HFF-Myc (cell line): ENCODE measurements at regions not wholly inside any gene's neighbourhood (a gene's known extent, or its start where the extent isn't known, plus 50 kb on each side); places are given as distances from the start of the nearest gene placed in this dataset.

Experiments
- DNase-seq: peaks from one replicate; pipeline ENCODE4 v3.0.0-alpha.2; 2011; ENCODE audit warnings: low read depth; ENCODE audit errors: extremely low read depth
- H3K4me3 ChIP-seq: replicated peaks from 2 replicates; pipeline ENCODE4 v1.5.1; 2011; ENCODE audit warnings: low read depth, mild to moderate bottlenecking, control low read depth, low read length
- CTCF ChIP-seq: IDR thresholded peaks from 2 replicates; pipeline ENCODE4 v1.5.1; 2012; ENCODE audit warnings: mild to moderate bottlenecking, low read depth, low read length, control low read depth; ENCODE audit errors: missing control alignments

GRCh38 chr4:132540797-132541196, 608.3 kb upstream of the PCDH10 start:
- H3K4me3 ChIP-seq: no peak overlapping the region
- TF ChIP-seq CTCF: no peak
- DNase-seq: no peak

DNA sequence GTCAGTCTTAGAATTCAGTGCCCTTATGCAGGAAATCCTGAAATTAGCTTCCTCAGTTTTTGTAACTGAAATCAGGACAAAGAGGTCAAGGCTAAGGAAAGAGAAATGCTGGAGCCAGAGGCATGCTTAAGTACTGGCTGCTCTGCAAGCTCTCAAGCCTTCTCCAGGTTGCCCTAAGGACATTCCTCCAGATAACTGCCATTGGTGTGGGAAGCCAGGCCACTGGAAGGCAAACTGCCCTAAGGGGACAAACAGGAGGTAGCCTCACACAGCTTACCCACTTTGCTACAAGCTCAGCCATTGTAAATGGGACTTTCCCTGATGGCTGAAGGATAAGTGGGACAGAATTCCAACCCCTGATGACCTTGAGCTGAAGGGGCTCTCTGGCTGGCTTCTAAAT, 606.9 kb upstream of the PCDH10 start:
- DNase-seq: no peak
- no peak for TF ChIP-seq CTCF
- H3K4me3 ChIP-seq: no peak overlapping the region

DNA sequence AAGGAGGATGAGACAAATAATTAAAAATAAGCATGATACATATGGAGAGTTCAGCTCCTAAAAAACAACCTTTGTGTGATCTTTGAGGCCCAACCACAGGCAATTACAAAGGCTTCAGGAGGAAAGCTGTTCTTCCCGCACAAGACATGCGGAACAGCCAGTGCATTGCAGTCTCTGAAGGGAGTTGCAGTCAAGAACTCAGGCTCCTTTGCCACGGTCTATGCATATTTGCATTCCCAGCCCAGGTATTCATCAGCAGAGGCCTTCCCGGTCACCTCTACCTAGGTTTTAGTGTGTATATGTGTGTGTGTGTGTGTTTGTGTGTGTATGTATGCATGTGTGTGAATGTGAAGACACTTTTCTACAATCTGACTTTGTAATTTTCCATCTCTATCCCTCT, 600.6 kb upstream of the PCDH10 start:
- no peak for TF ChIP-seq CTCF
- no peak overlapping the region for H3K4me3 ChIP-seq
- DNase-seq: no peak

GRCh38 chr4:132556316-132556715, 592.8 kb upstream of the PCDH10 start:
- H3K4me3 ChIP-seq: no peak overlapping the region
- no peak for DNase-seq
- TF ChIP-seq CTCF: no peak

GRCh38 chr4:132557660-132558059, 591.4 kb upstream of the PCDH10 start:
- DNase-seq: no peak
- H3K4me3 ChIP-seq: no peak overlapping the region
- no peak for TF ChIP-seq CTCF

DNA sequence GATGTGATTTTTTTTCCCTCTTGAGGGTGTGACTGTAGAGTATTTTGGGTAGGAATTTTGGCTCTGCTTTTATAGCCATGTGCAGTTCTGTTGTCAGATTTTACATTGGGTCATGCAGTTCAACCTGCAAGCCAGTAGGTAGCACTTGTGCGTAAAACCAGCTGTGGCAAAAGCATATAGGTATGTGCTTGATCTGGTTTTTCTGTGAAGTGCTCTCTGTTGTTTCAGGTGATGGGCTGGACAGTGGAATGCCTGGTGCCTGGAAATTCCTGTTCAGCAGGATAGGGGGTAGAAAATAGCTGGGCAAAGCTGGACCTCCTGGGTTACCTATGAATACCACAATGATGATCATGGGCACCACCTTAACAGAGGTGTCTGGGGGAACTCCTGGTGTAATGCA, 584.2 kb upstream of the PCDH10 start:
- no peak for DNase-seq
- no peak for TF ChIP-seq CTCF
- no peak overlapping the region for H3K4me3 ChIP-seq

- no peak for DNase-seq
- H3K4me3 ChIP-seq: no peak overlapping the region
- TF ChIP-seq CTCF: no peak
Measured at GRCh38 chr4:132565542-132565941, 583.6 kb upstream of the PCDH10 start.
